Loucy (cell line): ENCODE measurements at regions not wholly inside any gene's neighbourhood (a gene's known extent, or its start where the extent isn't known, plus 50 kb on each side); places are given as distances from the start of the nearest gene placed in this dataset.

ENCODE experiments used
- H2AFZ ChIP-seq: fragments of 200-600 bp; sonication (generic); 2 replicates; pipeline ENCODE4 v1.6.0; 2016; ENCODE audit warnings: antibody characterized with exemption, mild to moderate bottlenecking, low read length, moderate library complexity
- H3F3A ChIP-seq: fragments of 200-600 bp; 2 replicates; pipeline ENCODE4 v1.6.0; 2016; ENCODE audit warnings: antibody characterized with exemption, low read depth, mild to moderate bottlenecking
- H3K27me3 ChIP-seq: fragments of 200-600 bp; sonication (generic); 2 replicates; pipeline ENCODE4 v1.6.1; 2014; ENCODE audit warnings: low read length, mild to moderate bottlenecking; ENCODE audit not compliant: insufficient read depth, poor library complexity, severe bottlenecking
- H3K36me3 ChIP-seq: fragments of 200-600 bp; sonication (generic); 2 replicates; pipeline ENCODE4 v1.6.1; 2016; ENCODE audit warnings: low read length; ENCODE audit not compliant: insufficient read depth
- H3K4me1 ChIP-seq: fragments of 200-600 bp; sonication (generic); 2 replicates; pipeline ENCODE4 v1.5.1; 2014; ENCODE audit warnings: low read length, mild to moderate bottlenecking; ENCODE audit not compliant: insufficient read depth, poor library complexity, severe bottlenecking
- H3K4me2 ChIP-seq: fragments of 200-600 bp; sonication (generic); 2 replicates; pipeline ENCODE4 v1.6.0; 2014; ENCODE audit warnings: antibody characterized with exemption, low read length, low read depth, mild to moderate bottlenecking; ENCODE audit not compliant: poor library complexity, severe bottlenecking
- H3K4me3 ChIP-seq: fragments of 200-600 bp; sonication (generic); 2 replicates; pipeline ENCODE4 v1.5.1; 2014; ENCODE audit warnings: low read length, mild to moderate bottlenecking, mixed read lengths; ENCODE audit not compliant: poor library complexity, severe bottlenecking
- H3K79me2 ChIP-seq: fragments of 200-600 bp; sonication (generic); 2 replicates; pipeline ENCODE4 v1.6.1; 2014; ENCODE audit warnings: low read length; ENCODE audit not compliant: insufficient read depth
- H3K9ac ChIP-seq: fragments of 200-600 bp; sonication (generic); 2 replicates; pipeline ENCODE4 v1.6.0; 2014; ENCODE audit warnings: mild to moderate bottlenecking, low read depth, low read length, moderate library complexity; ENCODE audit not compliant: poor library complexity, severe bottlenecking
- H3K9me2 ChIP-seq: fragments of 200-600 bp; sonication (generic); replicated peaks from 2 replicates; pipeline ENCODE4 v1.6.1; 2016; ENCODE audit warnings: low read depth, low read length, mixed read lengths
- H3K9me3 ChIP-seq: fragments of 200-600 bp; sonication (generic); 2 replicates; pipeline ENCODE4 v1.6.1; 2014; ENCODE audit warnings: mild to moderate bottlenecking, antibody characterized with exemption, low read length, low read depth; ENCODE audit not compliant: insufficient read depth
- H4K20me1 ChIP-seq: fragments of 200-600 bp; sonication (generic); 2 replicates; pipeline ENCODE4 v1.6.0; 2014; ENCODE audit warnings: antibody characterized with exemption, low read length, mild to moderate bottlenecking; ENCODE audit not compliant: insufficient read depth, poor library complexity, severe bottlenecking
- CTCF ChIP-seq: fragments of 200-600 bp; sonication (generic); conservative IDR thresholded peaks from 2 replicates; pipeline ENCODE4 v1.5.1; 2014; ENCODE audit warnings: mild to moderate bottlenecking, antibody characterized with exemption, low read length
- EZH2phosphoT487 ChIP-seq: fragments of 200-600 bp; IDR thresholded peaks from 2 replicates; pipeline ENCODE4 v1.6.1; 2018; ENCODE audit warnings: antibody characterized with exemption, mild to moderate bottlenecking, moderate library complexity, borderline replicate concordance

- Histone ChIP-seq H3K4me3 (no peak overlapping the region), H3K9me2 (no peaks in the 10 kb centered on the region), H3K4me1 (no peaks in the 10 kb centered on the region), H3K4me2 (no peak overlapping the region), H3K36me3 (no peaks in the 10 kb centered on the region), H3K79me2 (no peaks in the 10 kb centered on the region), H4K20me1 (no peaks in the 10 kb centered on the region), H2AFZ (no peak overlapping the region), H3K9me3 (no peaks in the 10 kb centered on the region), H3F3A (no peaks in the 10 kb centered on the region), H3K27me3 (no peaks in the 10 kb centered on the region), H3K9ac (no peak overlapping the region)
- TF ChIP-seq EZH2phosphoT487 (no peak), CTCF (no peak)
Observed at GRCh38 chr18:61753373-61753772, 139.4 kb downstream of the RNF152 start.

DNA sequence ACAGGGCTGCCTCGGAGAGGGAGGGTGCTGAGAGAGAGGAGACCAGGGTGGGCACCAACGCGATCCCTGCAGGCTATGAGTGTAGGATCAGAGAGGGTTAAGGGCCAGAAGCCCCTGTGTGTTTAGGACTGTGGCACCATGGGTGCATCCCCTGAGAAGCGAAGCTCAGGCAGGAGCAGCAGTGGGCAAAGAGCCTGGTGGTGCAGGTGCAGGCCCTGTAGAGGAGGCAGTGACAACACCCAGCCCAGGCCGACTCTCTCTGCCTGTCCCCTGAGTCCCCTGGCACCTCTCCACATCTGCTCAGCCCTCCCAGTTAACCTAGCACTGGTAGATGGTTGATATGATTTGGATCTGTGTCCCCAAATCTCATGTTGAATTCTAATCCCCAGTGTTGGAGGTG, 139.8 kb downstream of the RNF152 start:
- TF ChIP-seq CTCF (no peak), EZH2phosphoT487 (no peak)
- Histone ChIP-seq H3K4me3 (no peak overlapping the region), H3K9ac (no peak overlapping the region), H3F3A (no peaks in the 10 kb centered on the region), H3K4me2 (no peak overlapping the region), H3K79me2 (no peaks in the 10 kb centered on the region), H3K4me1 (no peaks in the 10 kb centered on the region), H3K27me3 (no peaks in the 10 kb centered on the region), H3K9me2 (no peaks in the 10 kb centered on the region), H3K36me3 (no peaks in the 10 kb centered on the region), H3K9me3 (no peaks in the 10 kb centered on the region), H4K20me1 (no peaks in the 10 kb centered on the region), H2AFZ (no peak overlapping the region)

- no peaks in the 10 kb centered on the region for H3K79me2 ChIP-seq
- H3K4me1 ChIP-seq = no peaks in the 10 kb centered on the region
- TF ChIP-seq EZH2phosphoT487 (no peak), CTCF (no peak)
Observed at GRCh38 chr18:61750840-61751668, 141.8 kb downstream of the RNF152 start.

More at GRCh38 chr18:61750840-61751668, 141.8 kb downstream of the RNF152 start:
- no peak overlapping the region for H3K4me3 ChIP-seq
- no peaks in the 10 kb centered on the region for H3K9me3 ChIP-seq
- no peak overlapping the region for H3K9ac ChIP-seq
- H3K36me3 ChIP-seq = no peaks in the 10 kb centered on the region
- H3K27me3 ChIP-seq = no peaks in the 10 kb centered on the region
- H2AFZ ChIP-seq = no peak overlapping the region
- H4K20me1 ChIP-seq = no peaks in the 10 kb centered on the region
- no peak overlapping the region for H3K4me2 ChIP-seq
- no peaks in the 10 kb centered on the region for H3K9me2 ChIP-seq
- no peaks in the 10 kb centered on the region for H3F3A ChIP-seq
